Transverse colon (tissue), 4 donors: ENCODE measurements at regions not wholly inside any gene's neighbourhood (a gene's known extent, or its start where the extent isn't known, plus 50 kb on each side); places are given as distances from the start of the nearest gene placed in this dataset.

Experiments
- DNase-seq: peaks from one replicate; pipeline ENCODE4 v3.0.0-alpha.2; 2019
- H3K27ac ChIP-seq, 4 donors: fragments of 200-600 bp; sonication (generic); 2 replicates each; pipeline ENCODE4 v1.5.1; 2016 to 2018; ENCODE audit warnings: inconsistent platforms in 4 of 4
- H3K27me3 ChIP-seq: fragments of 200-600 bp; sonication (generic); 2 replicates; pipeline ENCODE4 v1.5.1; 2017; ENCODE audit warnings: inconsistent platforms
- H3K36me3 ChIP-seq, 4 donors: fragments of 200-600 bp; sonication (generic); 2 replicates each; pipeline ENCODE4 v1.5.1; 2017 to 2019; ENCODE audit warnings: inconsistent platforms in 4 of 4
- H3K4me1 ChIP-seq, 4 donors: fragments of 200-600 bp; sonication (generic); 2 replicates each; pipeline ENCODE4 v1.5.1; 2017 to 2020; ENCODE audit warnings: inconsistent platforms in 4 of 4
- H3K4me3 ChIP-seq, 4 donors: fragments of 200-600 bp; sonication (generic); 1 replicate in 1 of 4; 2 replicates in 3 of 4; pipeline versions ENCODE4 v1.5.1 to v1.6.1; 2017 to 2019; ENCODE audit warnings: inconsistent platforms in 4 of 4
- H3K9me3 ChIP-seq, 2 donors: fragments of 200-600 bp; sonication (generic); 2 replicates each; pipeline ENCODE4 v1.5.1; 2017 to 2019; ENCODE audit warnings: inconsistent platforms in 2 of 2
- EP300 ChIP-seq: sonication (generic); formaldehyde crosslinking; IDR thresholded peaks from one replicate; pipeline ENCODE4 v1.6.1; 2017; ENCODE audit warnings: antibody characterized with exemption, low read depth
- POLR2A ChIP-seq: fragments of 450-650 bp; IDR thresholded peaks from one replicate; pipeline ENCODE4 v1.6.1; 2016; ENCODE audit warnings: antibody characterized with exemption, mild to moderate bottlenecking, moderate library complexity
- POLR2AphosphoS5 ChIP-seq, 3 donors: sonication (generic); formaldehyde crosslinking; IDR thresholded peaks; one replicate each; pipeline ENCODE4 v1.6.1; 2016; ENCODE audit warnings: antibody characterized with exemption in 3 of 3
- WGBS, 2 donors: methylation state at CpG; one replicate each; pipeline ENCODE4 v1.1.5; 2018; ENCODE audit warnings: low coverage in 1 of 2; 5-methylcytosine and 5-hydroxymethylcytosine counted together
- in situ Hi-C, 4 donors: fragments of 200-750 bp; cut with MboI; loops; one replicate each; pipeline versions ENCODE4 v1.15.0 to v1.15.1; 2017; ENCODE audit warnings: low sequenced_read_pairs in 3 of 4, low pct_ligation_motif_present in 1 of 4, low pct_unique_long_range_greater_than_20kb in 1 of 4
- intact Hi-C: fragments of 100-400 bp; cut with DNase I; formaldehyde crosslinking; loops from one replicate; pipeline ENCODE4 v1.15.1; 2023; ENCODE audit warnings: low total_unique reads
- TF ChIP-seq, protein P1 (sequence below), 5 experiments: fragments of 200-600 bp in 3 of 5; fragments of 450-650 bp in 2 of 5; sonication (generic) in 3 of 5; IDR thresholded peaks; 1 replicate in 2 of 5; 2 replicates in 3 of 5; pipeline ENCODE4 v1.5.1; 2016 to 2017; ENCODE audit warnings: antibody characterized with exemption in 5 of 5, inconsistent platforms in 3 of 5, mild to moderate bottlenecking in 2 of 5, moderate library complexity in 1 of 5

DNA sequence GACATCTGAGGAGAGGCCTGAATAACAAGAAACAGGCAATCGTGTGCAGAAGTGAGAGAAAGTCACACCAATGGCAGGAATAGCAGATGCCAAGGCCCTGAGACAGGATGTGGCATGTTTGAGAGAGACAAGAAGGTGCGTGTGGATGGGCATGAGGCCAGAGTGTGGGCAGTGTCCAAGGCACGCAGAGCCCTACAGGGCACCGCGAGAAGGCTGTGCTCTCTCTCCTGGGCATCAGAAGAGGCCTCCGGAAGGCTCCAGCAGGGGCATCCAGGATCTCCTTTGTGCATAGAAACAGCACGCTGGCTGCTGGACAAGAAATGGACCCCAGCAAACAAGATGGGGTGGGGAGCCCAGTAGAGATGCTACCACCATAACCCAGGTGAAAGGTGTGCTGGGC lies 239.0 kb upstream of the RAB6C start:
- no peaks in the 10 kb centered on the region for H3K9me3 ChIP-seq
- H3K4me3 ChIP-seq, result no peak overlapping the region
- 78 to 84% methylated on average over 3 to 7 of the region's 7 CpGs for WGBS, 2 donors
- TF ChIP-seq POLR2AphosphoS5 (IDR thresholded peaks at IDR 0.05) (no peak), POLR2A (no peak), EP300 (no peak)
- TF ChIP-seq, protein P1, sequence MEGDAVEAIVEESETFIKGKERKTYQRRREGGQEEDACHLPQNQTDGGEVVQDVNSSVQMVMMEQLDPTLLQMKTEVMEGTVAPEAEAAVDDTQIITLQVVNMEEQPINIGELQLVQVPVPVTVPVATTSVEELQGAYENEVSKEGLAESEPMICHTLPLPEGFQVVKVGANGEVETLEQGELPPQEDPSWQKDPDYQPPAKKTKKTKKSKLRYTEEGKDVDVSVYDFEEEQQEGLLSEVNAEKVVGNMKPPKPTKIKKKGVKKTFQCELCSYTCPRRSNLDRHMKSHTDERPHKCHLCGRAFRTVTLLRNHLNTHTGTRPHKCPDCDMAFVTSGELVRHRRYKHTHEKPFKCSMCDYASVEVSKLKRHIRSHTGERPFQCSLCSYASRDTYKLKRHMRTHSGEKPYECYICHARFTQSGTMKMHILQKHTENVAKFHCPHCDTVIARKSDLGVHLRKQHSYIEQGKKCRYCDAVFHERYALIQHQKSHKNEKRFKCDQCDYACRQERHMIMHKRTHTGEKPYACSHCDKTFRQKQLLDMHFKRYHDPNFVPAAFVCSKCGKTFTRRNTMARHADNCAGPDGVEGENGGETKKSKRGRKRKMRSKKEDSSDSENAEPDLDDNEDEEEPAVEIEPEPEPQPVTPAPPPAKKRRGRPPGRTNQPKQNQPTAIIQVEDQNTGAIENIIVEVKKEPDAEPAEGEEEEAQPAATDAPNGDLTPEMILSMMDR (IDR thresholded peaks at IDR 0.05), result no peak
- intact Hi-C loops, result no loop called here
- H3K27me3 ChIP-seq, result no peaks in the 10 kb centered on the region
- no peaks in the 10 kb centered on the region for H3K4me1 ChIP-seq
- in situ Hi-C loops, result no loop called here
- no peak for DNase-seq
- no peaks in the 10 kb centered on the region for H3K36me3 ChIP-seq
- H3K27ac ChIP-seq, result no peak overlapping the region

DNA sequence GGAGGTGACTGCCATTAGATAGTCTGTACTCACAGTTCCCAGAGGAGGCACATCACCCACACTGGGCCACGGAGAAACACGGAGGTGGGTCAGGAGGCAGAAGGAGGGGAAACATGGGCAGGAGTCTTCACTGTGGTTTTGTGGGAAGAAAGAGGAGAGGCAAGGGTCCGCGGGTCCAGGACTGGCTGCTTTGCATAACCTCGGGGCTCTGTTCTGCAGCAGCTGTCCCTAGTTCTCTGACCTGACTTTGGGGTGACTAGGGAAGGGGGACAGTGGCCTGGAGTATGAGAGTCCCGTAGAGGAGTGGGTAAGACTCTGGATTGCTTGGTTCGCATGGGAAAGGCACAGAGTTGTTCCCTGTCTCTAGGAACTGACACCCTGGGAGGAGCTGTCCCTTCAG lies 238.3 kb upstream of the RAB6C start:
- no peak overlapping the region for H3K27ac ChIP-seq
- WGBS, 2 donors, result 74 to 88% methylated on average over 5 to 7 of the region's 7 CpGs

DNA sequence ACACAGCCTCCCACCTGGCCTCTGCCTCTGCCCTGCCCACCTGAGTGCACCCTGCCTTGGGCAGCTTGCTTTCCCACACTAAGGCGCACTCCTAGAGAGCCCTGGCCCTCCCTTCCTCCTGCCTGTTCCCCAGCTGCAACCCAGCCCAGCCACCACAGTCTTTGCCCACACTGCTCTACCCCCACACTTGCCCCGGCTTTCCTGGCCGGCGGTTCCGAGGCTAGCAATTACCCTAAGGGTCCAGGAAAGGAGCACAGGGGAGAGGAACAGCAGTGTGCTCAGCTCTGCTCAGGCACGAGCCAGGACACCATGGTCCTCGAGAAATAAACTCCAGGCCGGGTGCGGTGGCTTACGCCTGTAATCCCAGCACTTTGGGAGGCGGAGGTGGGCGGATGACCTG lies 237.8 kb upstream of the RAB6C start:
- Histone ChIP-seq H3K4me3 (no peak overlapping the region), H3K36me3 (no peaks in the 10 kb centered on the region), H3K27ac (no peak overlapping the region), H3K27me3 (no peaks in the 10 kb centered on the region), H3K4me1 (no peaks in the 10 kb centered on the region), H3K9me3 (no peaks in the 10 kb centered on the region)
- intact Hi-C loops (no loop called here), in situ Hi-C loops (no loop called here)
- DNase-seq, result no peak
- TF ChIP-seq EP300, result no peak
- TF ChIP-seq, protein P1 (IDR thresholded peaks at IDR 0.05), result no peak
- TF ChIP-seq POLR2AphosphoS5 (IDR thresholded peaks at IDR 0.05), result no peak
- TF ChIP-seq POLR2A, result no peak
- 84% methylated on average over 10 of the region's 12 CpGs; no CpG with 5 or more reads in 1 of the 2 donors for WGBS, 2 donors

More for the DNA sequence above, 238.3 kb upstream of the RAB6C start:
- intact Hi-C loops, result no loop called here
- in situ Hi-C loops, result no loop called here
- no peak for DNase-seq
- TF ChIP-seq, protein P1 (IDR thresholded peaks at IDR 0.05), result no peak
- TF ChIP-seq EP300 (no peak), POLR2AphosphoS5 (IDR thresholded peaks at IDR 0.05) (no peak), POLR2A (no peak)
- Histone ChIP-seq H3K4me3 (no peak overlapping the region), H3K9me3 (no peaks in the 10 kb centered on the region), H3K27me3 (no peaks in the 10 kb centered on the region), H3K36me3 (no peaks in the 10 kb centered on the region), H3K4me1 (no peaks in the 10 kb centered on the region)

DNA sequence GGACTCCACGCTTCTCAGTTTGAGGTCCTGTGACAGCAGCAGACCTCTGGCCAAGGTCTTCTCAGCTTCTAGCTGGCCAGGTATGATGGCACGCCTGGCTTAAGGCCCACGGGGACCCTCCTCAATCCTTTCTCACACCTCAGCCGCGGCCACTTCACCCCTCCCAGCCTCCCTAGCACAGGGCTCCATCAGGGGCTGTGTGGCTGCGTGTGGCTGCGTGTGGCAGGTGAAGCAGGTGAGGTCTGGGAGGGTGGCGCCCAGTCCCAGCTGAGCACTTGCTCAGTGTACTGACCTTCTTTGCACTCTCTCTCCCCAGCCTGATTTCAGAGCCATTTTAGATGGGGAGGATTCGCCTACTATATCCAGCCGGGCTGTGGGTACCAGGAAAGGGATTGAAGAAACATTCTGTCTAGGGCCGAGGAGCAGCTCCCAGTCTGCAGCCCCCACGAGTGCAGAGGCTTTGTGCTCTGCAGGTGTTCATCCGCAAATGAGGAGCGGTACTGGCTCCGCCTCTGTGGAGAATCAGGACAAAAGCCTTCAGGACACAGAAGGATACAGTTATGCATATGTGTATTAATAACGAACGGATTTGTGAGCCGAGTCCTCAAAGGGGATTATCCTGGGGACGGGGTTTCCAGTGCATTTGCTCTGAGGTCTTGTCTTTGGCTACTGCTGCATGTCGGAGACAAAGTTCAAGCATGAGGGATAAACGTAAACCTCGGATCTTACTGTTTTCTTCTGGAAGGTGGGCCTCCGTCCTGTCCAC lies 236.9 kb upstream of the RAB6C start:
- Histone ChIP-seq H3K9me3 (no peaks in the 10 kb centered on the region), H3K4me3 (no peak overlapping the region), H3K36me3 (no peaks in the 10 kb centered on the region), H3K27me3 (no peaks in the 10 kb centered on the region), H3K4me1 (no peaks in the 10 kb centered on the region), H3K27ac (no peak overlapping the region)
- in situ Hi-C loops, result no loop called here
- intact Hi-C loops, result no loop called here
- TF ChIP-seq POLR2A (no peak), EP300 (no peak), POLR2AphosphoS5 (IDR thresholded peaks at IDR 0.05) (no peak)
- TF ChIP-seq, protein P1 (IDR thresholded peaks at IDR 0.05), result no peak
- DNase-seq, result no peak
- 93 to 95% methylated on average over 4 to 23 of the region's 23 CpGs for WGBS, 2 donors
